Liver (tissue), 3 donors: ENCODE measurements at regions not wholly inside any gene's neighbourhood (a gene's known extent, or its start where the extent isn't known, plus 50 kb on each side); places are given as distances from the start of the nearest gene placed in this dataset.

Experiments
- ATF3 ChIP-seq: IDR thresholded peaks from 2 replicates; pipeline ENCODE4 v1.6.1; 2016; ENCODE audit warnings: antibody characterized with exemption
- CTCF ChIP-seq: fragments of 150-350 bp; IDR thresholded peaks from 2 replicates; pipeline ENCODE4 v1.5.1; 2017; ENCODE audit warnings: improper control_type of control experiment, low read depth, low read length; ENCODE audit not compliant: missing input control
- GABPA ChIP-seq, 2 donors: IDR thresholded peaks in 1 of 2; conservative IDR thresholded peaks in 1 of 2; 2 replicates each; pipeline ENCODE4 v1.6.1; 2016; ENCODE audit warnings: antibody characterized with exemption in 2 of 2, mild to moderate bottlenecking in 1 of 2, moderate library complexity in 1 of 2
- NR2F2 ChIP-seq: IDR thresholded peaks from 2 replicates; pipeline ENCODE4 v1.6.1; 2016; ENCODE audit warnings: antibody characterized with exemption
- REST ChIP-seq: IDR thresholded peaks from 2 replicates; pipeline ENCODE4 v1.6.1; 2016; ENCODE audit warnings: antibody characterized with exemption, mild to moderate bottlenecking
- SP1 ChIP-seq: IDR thresholded peaks from 2 replicates; pipeline ENCODE4 v1.6.1; 2018; ENCODE audit warnings: antibody characterized with exemption, mild to moderate bottlenecking
- TAF1 ChIP-seq: conservative IDR thresholded peaks from 2 replicates; pipeline ENCODE4 v1.6.1; 2016; ENCODE audit warnings: antibody characterized with exemption, mild to moderate bottlenecking
- YY1 ChIP-seq: IDR thresholded peaks from 2 replicates; pipeline ENCODE4 v1.6.1; 2016; ENCODE audit warnings: antibody characterized with exemption, mild to moderate bottlenecking
- TF ChIP-seq, protein P1 (sequence below): IDR thresholded peaks from 2 replicates; pipeline ENCODE4 v1.6.1; 2016; ENCODE audit warnings: antibody characterized with exemption
- donor health status: healthy.
- donor health status: healthy.

GRCh38 chr12:125395583-125396215 lies 330.5 kb downstream of the AACS start:
- TF ChIP-seq YY1 (no peak), CTCF (no peak), REST (no peak), SP1 (no peak), ATF3 (no peak), NR2F2 (no peak), GABPA (IDR thresholded peaks at IDR 0.05 in 1 of 2, conservative IDR thresholded peaks at IDR 0.05 in 1 of 2) (no peak), TAF1 (no peak)
- TF ChIP-seq, protein P1, sequence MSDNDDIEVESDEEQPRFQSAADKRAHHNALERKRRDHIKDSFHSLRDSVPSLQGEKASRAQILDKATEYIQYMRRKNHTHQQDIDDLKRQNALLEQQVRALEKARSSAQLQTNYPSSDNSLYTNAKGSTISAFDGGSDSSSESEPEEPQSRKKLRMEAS = no peak
